HuH-7.5 (cell line): ENCODE measurements at regions not wholly inside any gene's neighbourhood (a gene's known extent, or its start where the extent isn't known, plus 50 kb on each side); places are given as distances from the start of the nearest gene placed in this dataset.
"Not testable (repeated sequence)": the region's sequence is repeated elsewhere in the genome, so short reads cannot be mapped to it uniquely, and the experiment has no call there.

Source experiments
- DNase-seq: peaks from one replicate; pipeline ENCODE4 v3.0.0; 2011; ENCODE audit warnings: low spot score

- no peak for DNase-seq
Observed at GRCh38 chr4:34486461-34487363, 1757.6 kb downstream of the ARAP2 start.

- DNase-seq: no peak
Observed at GRCh38 chr4:34492414-34492813, 1751.9 kb downstream of the ARAP2 start.

GRCh38 chr4:34502086-34502485, 1742.2 kb downstream of the ARAP2 start:
- DNase-seq: no peak

- not testable (repeated sequence) for DNase-seq
Observed at GRCh38 chr4:34504731-34505130, 1739.6 kb downstream of the ARAP2 start.

- not testable (repeated sequence) for DNase-seq
Observed at GRCh38 chr4:34506511-34507092, 1737.7 kb downstream of the ARAP2 start.

- no peak for DNase-seq
Observed at GRCh38 chr4:34512616-34513015, 1731.7 kb downstream of the ARAP2 start.

- DNase-seq: no peak
Observed at GRCh38 chr4:34516524-34516923, 1727.8 kb downstream of the ARAP2 start.

GRCh38 chr4:34534916-34535315, 1709.4 kb downstream of the ARAP2 start:
- DNase-seq: no peak

- no peak for DNase-seq
Observed at GRCh38 chr4:34566091-34566490, 1678.2 kb downstream of the ARAP2 start.

GRCh38 chr4:34572026-34572425, 1672.3 kb downstream of the ARAP2 start:
- no peak for DNase-seq

GRCh38 chr4:34615315-34615714, 1629.0 kb downstream of the ARAP2 start:
- no peak for DNase-seq

GRCh38 chr4:34619531-34620162, 1624.7 kb downstream of the ARAP2 start:
- no peak for DNase-seq

GRCh38 chr4:34628471-34628870, 1615.8 kb downstream of the ARAP2 start:
- no peak for DNase-seq

- DNase-seq: no peak
Observed at GRCh38 chr4:34629451-34629850, 1614.9 kb downstream of the ARAP2 start.

- DNase-seq: no peak
Observed at GRCh38 chr4:34633241-34633640, 1611.1 kb downstream of the ARAP2 start.

- no peak for DNase-seq
Observed at GRCh38 chr4:34636623-34637022, 1607.7 kb downstream of the ARAP2 start.

GRCh38 chr4:34643476-34643875, 1600.8 kb downstream of the ARAP2 start:
- no peak for DNase-seq

- DNase-seq: no peak
Observed at GRCh38 chr4:34644579-34645115, 1599.7 kb downstream of the ARAP2 start.

- no peak for DNase-seq
Observed at GRCh38 chr4:34649716-34650115, 1594.6 kb downstream of the ARAP2 start.

- no peak for DNase-seq
Observed at GRCh38 chr4:34664051-34664450, 1580.3 kb downstream of the ARAP2 start.

- DNase-seq: no peak
Observed at GRCh38 chr4:34676400-34676799, 1567.9 kb downstream of the ARAP2 start.

GRCh38 chr4:34678431-34678830, 1565.9 kb downstream of the ARAP2 start:
- no peak for DNase-seq

GRCh38 chr4:34679228-34679627, 1565.1 kb downstream of the ARAP2 start:
- DNase-seq: no peak
